G401.6 (cell line): ENCODE measurements at regions not wholly inside any gene's neighbourhood (a gene's known extent, or its start where the extent isn't known, plus 50 kb on each side); places are given as distances from the start of the nearest gene placed in this dataset.
A peak's percentile ranks its signal among the peaks of the same experiment; 100 is the strongest.
"Not testable (repeated sequence)": the region's sequence is repeated elsewhere in the genome, so short reads cannot be mapped to it uniquely, and the experiment has no call there.

Experiments used
- FAIRE-seq: peaks from 2 replicates; lab custom pipeline; 2012; peaks lifted over from hg19 to GRCh38; lab: Jason Lieb, UNC

DNA sequence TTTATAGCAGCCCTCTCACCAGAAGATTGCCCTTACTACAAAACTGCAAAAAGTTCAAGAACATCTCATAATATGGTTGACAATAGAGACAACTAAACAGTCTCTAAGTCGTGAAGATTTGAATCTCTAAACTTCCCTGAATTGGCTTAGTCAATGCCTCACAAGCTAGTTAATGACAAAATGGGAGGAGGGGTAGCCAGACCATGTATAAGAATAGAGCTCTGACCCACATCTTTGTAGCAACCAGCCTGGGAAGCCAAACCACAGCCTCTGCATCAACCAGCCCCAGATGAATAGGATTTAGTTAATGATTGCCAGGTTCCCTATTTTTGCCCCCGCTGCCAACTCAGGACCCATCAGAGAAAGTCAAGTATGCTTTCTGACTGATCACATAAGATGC, 1265.9 kb upstream of the PCDH10 start:
- not testable (repeated sequence) for FAIRE-seq

DNA sequence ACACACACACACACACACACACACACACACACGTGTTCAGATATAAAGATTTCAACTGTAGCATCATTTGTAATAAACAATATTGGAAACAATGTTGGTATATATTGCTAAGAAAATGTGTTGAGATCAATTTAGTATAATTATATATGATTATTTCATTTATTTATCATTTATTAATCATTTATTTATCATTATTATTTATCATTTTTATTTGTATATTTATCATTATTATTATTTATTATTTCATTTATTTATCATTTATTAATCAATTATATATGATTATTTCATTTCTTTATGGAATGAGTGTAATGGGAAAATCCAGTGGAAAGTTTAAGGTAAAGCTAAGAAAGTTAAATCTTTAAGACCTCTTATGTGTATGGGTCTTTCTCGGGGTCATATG, 1223.4 kb upstream of the PCDH10 start:
- peak; percentile 93 for FAIRE-seq

DNA sequence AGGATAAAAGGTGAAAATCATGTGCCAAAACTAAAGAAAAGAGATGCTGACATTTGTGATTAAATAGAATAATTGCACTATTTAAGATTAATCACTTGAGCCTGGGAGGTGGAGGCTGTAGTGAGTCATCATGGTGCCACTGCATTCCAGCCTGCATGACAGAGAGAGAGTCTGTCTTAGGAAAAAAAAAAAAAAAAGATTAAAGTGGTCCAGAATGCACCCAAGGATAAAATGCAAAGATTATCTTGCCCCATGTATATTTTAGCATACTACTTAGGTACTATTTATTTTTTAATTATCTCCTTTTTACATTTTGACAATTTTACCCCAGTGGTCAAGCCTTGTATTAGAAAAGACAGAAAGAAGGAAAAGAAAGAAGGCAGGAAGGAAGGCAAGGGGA, 1181.4 kb upstream of the PCDH10 start:
- not testable (repeated sequence) for FAIRE-seq

DNA sequence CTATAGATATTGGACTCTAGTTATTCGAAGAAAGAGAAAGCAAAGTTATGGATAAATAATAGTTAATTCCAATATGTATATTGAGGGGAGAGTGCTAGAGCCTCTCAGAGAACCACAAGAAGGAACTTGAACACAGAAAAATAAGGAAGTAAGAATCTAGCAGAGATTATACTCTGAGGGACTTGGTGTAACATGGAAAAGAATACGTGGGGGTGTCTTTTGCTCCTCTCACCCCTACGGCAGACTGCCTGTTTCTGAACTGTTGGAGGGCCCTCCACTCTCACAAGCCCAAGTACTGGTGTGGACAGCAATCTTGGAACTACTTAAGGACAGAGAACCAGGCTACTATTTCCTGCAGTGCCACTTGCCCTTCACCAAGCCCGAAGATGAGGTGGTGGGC, 1174.4 kb upstream of the PCDH10 start:
- FAIRE-seq = no peak

DNA sequence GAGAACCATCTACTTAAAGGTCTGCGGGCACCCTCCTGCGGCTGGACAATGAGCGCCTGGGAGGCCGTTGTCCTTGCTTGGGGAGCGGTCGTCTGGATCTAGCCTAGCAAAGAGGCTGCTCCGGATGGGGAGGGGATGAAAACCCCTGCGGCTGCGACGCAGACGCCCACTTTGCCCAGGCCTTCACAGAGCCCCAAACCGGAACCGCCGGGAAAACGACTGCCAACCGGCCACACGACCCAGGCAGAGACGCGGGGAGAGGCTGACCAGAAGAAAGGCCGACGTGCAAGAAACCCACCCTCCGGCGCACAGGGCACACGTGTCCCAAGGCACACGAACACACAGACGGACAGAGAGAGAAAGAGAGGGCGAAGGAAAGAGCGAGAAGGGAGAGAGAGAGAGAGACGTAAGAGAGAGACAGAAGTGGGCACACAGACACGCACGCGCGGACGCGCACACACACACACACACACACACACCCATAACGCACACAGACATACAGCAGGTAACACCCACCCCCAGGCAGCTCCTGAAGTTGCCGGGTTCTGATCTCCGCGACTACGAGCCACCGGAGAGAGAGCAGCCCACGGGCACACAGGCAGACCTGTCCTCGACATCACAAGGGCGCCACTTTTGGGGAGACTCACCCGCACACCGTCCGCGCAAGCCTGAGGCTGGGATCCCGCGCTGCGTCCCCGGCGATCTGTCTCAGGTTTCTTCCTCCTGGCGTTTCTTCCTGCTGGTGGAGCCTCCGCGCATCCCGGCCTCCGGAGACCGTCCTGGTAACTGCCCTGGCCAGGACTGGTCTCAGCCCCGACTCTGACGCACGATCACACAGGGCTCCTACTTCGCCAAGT, 1173.6 kb upstream of the PCDH10 start:
- FAIRE-seq = not testable (repeated sequence)

DNA sequence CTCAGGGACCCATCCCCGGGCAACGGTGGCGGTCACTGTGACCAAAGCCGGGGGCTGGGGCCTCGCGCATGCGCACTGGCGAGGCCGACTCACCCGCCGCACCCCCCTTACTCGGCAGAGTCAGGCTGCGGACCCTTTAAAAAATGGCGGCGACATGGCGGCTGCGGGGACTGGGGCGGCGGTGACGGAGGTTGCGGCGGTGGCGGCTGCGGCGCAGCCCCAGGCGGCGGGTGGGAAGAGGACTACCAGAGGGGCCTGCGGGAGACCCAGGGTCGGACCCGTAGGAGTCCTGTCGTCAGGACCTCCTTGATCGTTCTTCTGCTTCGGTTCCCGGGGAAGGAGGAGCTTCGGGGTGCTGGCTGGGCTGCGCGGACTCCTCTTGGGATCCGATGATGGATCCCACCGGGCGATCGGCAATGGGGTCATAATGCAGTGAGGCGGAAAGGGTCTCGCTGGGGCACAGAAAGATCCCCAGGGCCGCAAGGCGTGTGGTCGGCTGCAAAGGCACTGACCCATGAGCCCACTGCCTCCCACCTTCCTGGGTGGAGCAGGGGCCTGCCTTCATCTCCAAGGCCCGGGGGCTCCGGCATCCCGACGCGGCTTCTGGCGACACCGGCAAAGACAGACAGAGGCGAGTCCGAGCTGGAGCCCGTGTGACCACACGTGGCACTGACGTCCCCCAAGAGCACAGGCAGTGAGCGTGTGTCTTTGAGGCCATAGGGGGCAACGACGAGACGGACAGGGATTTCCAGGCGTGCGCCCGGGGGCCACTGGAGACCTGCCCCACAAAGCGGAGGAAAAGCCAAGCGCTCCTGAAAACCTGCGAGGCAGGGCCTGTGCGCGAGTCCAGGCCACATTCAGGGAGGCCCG, 1172.7 kb upstream of the PCDH10 start:
- FAIRE-seq = not testable (repeated sequence)

DNA sequence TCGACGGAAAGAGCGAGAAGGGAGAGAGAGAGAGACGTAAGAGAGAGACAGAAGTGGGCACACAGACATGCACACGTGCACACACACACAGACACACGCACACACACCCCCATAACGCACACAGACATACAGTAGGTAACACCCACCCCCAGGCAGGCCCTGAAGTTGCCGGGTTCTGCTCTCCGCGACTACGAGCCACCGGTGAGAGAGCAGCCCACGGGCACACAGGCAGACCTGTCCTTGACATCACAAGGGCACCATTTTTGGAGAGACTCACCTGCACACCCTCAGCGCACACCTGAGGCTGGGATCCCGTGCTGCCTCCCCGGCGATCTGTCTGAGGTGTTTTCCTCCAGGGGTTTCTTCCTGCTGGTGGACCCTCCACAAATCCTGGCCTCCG, 1171.0 kb upstream of the PCDH10 start:
- no peak for FAIRE-seq

DNA sequence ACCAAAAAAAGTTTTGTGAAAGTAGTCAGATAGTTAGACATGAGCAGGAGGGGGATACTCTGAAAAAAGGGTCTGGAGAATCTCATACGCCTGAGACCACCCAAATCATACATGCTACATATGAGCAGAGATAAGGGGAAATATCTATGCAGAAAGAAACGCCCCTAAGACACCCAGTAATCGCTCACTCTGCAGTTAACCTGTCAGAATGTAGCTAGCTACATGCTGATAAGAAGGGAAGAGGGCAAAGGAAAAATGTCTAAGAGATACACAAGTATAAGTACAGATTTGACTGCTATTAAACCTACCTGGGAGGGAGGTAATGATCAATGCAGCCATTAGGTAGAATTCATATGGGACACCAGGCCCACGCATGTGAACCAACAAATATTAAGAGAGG, 1159.5 kb upstream of the PCDH10 start:
- no peak for FAIRE-seq

DNA sequence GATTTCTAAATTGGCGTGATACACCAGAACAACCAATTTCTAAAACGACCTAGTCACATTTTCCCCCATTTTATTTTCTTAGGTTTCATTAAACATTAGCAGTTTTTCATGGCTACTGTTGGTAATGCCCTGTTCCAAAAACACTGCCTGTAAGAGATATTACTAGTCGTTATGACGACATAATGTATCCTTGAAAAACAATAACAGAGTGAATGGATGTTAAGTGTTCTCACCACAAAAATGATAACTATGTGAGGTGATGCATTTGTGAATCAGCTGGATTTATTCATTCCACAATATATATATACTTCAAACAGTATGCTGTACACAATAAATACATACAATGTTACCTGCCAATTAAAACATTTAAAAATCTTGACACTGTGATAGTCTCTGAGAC, 1147.6 kb upstream of the PCDH10 start:
- FAIRE-seq = no peak

DNA sequence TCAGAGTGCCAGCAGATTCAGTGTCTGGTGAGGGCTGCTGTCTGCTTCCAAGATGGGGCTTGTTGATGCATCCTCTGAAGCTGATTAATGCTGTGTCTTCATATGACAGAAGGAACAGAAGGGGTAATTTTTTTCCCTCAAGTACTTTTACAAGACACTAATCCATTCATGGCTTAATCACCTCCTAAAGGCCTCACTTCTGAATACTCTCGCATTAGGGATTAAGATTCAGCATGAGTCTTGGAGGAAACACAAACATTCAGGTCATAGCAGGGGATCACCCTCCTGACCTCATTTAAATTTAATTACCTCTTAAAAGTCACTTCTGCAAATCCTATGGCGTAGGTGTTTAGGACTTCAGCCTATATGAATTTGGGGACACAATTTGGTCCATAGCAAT, 1145.5 kb upstream of the PCDH10 start:
- FAIRE-seq = no peak

DNA sequence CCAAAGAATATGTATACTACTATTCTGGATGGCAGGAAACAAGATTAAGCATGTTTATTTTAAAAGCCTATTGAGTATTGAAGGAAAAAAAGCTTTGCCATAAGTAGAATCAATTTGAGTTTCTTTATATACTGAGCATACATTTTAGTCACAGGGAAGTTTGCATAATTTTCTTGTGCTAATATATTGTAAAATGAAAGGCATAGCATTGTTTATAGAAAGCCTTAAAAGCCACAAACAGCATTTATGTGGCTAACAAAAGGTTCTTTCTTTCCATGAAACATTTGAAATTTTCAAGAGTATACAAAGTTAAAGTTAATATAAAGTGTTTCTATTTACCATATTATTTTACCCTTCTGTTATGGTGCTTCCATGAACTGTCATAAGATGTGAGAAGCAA, 1133.8 kb upstream of the PCDH10 start:
- no peak for FAIRE-seq

DNA sequence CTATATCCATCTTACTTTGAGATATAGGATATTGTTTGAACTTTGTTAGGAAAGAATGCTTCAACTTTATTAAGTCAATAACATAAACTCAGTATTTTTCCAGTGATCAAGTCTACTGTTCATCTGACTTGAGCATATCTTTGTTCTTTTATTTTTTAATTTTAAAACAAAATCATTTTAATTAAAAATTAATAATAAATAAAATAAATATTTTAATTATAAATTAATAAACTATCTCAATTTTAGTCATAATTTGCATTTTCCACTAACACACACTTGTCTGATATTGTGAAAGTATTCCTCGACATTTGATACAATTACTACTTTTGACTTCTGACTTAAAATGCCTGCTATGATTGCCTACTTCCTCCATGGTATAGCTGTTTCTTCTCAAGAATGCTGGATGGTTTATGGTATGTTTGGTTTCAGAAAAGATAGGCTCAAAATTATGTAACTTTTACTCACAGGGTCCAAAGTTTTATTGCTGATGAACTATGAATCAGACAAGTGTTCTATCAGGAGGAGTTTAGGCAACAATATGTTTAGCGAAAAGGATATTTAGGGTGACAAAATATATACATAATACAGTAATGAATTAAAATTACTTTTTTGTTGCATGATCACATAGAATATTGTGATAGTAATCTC, 1132.3 kb upstream of the PCDH10 start:
- peak; percentile 34 for FAIRE-seq

DNA sequence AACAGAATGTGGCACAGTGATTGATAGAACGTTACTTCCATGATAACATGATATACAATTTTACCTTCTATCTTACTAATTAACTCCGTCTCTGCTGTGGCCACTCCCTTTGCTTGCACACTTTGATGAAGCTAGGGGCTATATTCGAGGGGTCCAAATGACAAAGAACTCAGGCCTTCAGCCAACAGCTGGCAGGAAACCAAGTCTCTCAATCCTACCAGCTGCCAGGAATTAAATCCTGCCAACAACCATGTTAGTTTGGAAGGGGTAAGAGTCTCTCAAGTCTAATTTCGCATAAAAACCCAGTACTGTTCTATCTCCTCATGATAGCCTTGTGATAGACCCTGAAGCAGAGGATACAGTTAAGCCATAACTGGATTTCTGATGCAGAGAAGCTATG, 1122.9 kb upstream of the PCDH10 start:
- FAIRE-seq = no peak

DNA sequence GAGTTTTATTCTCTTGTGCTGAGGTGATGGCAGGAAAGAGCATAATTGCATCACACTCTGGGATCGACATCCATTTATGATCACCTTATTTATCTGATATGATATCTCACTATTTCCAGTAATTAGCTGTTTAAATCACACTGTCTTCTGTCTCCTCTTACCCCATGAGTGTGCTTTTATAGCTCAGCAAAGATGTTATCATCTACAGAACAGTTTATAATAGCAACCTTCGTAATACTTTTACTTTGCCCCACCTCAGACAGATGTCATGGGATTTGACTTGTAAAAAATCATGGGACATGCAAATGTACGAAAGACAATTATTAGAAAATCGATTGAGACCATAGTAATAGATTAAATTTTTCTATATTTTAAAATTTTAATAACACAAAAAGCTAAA, 1122.3 kb upstream of the PCDH10 start:
- FAIRE-seq = no peak

DNA sequence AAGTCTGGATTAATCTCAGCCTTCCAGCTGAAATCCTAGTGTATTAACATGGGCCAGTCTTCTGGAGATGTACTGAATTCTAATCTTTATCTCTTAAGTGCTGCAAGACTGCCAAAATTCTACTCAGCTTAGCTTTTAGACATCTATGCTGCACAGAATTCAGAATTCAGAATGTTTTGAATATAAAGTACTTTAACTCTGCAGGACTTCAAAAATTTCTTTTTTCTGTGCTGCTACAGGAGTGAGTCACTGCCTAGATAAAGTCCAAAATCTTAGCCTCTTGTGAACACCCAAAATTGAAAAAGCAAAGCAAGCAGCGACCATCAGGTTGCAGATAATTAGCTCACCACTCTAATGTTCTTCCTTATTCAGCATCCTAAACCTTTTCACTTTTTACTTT, 1092.6 kb upstream of the PCDH10 start:
- FAIRE-seq = no peak

DNA sequence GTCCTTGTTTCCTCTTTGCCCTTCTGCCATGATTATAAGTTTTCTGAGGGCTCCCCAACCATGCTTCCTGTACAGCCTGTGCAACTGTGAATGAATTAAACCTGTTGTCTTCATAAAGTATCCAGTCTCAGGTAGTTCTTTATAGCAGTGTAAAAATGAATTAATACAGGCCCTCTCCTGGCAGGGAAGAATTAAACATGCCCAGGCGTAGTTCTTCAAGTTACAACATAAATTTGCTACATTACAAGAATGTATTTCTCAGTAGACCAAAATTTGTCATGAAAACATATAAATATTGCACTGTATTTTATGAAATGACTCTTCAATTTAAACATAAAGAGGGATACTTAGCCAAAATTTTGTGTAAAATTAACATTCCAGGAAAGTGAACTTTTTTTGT, 1089.9 kb upstream of the PCDH10 start:
- FAIRE-seq = no peak

DNA sequence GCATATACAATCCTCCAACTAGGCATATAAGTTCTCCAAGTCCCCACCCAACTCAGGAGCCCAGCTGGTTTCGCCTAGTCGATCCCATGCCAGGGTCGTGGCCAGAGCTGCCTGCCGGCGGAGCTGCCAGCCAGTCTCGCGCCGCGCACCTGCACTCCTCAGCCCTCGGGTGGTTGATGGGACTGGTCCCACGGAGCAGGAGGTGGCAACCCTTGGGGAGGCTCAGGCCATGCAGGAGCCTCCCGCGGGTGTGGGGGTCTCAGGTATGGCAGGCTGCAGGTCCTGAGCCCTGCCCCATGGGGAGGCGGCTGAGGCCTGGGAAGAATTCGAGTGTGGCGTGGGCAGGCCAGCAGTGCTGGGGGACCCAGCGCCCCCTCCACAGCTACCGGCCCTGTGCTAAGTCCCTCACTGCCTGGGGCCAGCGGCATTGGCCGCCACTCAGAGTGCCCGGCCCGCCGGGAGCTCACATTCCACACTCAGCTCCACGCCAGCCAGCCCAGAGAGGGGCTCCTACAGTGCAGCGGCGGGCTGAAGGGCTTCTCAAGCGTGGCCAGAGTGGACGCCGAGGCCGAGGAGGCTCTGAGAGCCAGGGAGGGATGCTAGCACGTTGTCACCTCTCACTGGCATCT, 1086.4 kb upstream of the PCDH10 start:
- no peak for FAIRE-seq

DNA sequence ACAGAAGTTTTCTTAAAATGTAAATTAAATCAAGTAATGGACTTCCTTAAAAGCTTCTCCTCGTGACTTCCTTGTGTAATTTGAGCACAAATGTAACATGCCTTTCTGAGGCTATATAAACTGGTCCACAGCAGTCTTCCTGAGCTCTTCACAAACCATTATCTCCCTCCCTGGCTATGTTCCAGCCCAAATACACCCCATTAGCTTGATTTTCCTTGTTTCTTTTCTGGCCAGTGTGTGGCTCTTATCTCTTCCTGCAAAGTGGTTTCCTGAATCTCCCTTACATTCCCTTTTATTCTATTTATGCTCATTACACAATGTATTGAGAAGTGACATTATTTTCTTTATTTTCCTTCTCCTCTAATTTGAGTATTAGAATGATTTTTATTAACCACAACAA, 1085.3 kb upstream of the PCDH10 start:
- FAIRE-seq = no peak

DNA sequence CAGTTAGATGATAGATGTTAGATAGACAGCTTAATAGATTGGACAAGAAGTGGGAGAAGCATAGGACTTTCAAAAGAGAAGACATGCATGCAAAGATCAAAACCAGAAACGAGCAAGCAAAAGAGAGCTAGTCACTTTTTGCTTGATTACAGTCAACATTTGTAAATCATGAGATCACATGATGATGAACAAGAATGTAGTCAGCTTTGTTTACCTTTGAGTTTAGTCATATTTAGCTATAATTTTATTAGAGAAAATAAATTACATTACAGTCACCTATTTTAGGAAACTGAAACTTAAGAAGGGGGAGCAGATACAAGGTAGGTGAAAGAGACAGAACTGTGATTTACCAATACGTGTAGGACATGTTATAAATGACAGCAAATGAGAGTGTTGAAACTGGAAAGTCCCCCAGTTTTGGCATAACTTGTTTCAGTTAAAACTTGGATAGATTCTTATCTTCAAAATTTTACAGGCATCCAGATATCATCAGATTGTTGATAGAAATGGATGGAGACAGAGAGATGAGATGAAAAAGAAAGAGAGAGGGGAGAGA, 1083.1 kb upstream of the PCDH10 start:
- no peak for FAIRE-seq

DNA sequence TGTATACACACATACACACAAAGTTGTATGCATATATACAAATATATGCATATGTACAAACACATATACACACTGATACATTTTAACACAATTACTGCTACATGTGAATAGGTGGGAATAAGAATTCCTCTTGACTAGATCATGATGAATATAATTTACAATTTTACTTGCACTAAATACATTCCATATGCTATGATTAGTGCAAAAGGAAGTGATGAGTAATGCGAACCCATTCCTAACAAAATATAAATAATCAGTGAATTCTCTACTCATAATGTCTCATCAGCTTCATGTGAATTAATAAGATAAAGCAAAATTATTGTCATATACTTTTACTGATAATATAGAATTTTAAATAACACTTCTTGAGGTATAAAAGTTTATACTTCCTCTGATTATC, 1077.3 kb upstream of the PCDH10 start:
- peak; percentile 13 for FAIRE-seq

DNA sequence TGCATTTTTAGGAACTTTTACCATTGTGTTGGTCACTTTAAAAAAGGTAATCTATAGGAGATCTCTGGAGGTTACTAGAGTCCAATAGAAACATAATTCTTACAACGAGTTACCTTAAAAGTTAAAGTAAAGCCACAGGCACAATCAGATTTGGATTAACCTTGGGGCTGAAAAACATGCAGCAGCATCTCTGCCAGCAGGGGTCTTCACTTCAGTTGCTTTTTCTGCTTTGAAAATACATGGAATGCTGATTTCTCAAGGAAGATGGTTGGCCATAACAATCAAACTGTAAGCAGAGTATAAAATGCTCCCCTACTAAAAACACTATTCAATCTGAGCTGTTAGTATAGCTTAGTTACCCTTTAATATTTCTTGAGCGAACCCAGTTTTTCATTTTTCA, 1072.3 kb upstream of the PCDH10 start:
- no peak for FAIRE-seq

DNA sequence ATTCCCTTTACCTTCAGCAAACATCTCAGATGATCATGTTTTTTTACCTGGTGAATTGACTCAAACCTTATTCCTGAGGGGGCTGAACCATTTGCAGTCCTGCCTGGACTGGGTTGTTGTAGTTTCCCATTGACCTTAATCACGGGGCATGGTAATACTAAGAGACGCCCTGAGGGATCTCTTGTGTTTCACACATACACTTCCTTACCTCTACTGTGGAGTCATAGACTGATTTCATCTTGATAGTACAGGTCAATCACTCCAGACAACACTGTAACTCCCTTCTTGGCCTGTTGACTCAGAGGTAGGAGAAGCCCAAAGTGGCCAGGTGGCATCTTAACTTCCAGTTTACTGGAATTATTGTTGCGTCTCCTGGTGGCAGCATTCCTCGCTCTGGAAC, 1064.0 kb upstream of the PCDH10 start:
- no peak for FAIRE-seq
